ENCODE measurements at regions not wholly inside any gene's neighbourhood (a gene's known extent, or its start where the extent isn't known, plus 50 kb on each side); places are given as distances from the start of the nearest gene placed in this dataset.

- TF ChIP-seq CTCF (conservative IDR thresholded peaks at IDR 0.05 in 1 of 2, IDR thresholded peaks at IDR 0.05 in 1 of 2; ENCODE audit: extremely low read depth in 1 of 2, insufficient read depth in 1 of 2, low read depth in 1 of 2, low read length in 2 of 2) (peak; percentile 42 to 48), EZH2 (IDR thresholded peaks at IDR 0.05; ENCODE audit: borderline replicate concordance, low read length) (no peak)
These were observed 390.1 kb downstream of the ANKRD50 start for GRCh38 chr4:124322234-124323065.
